ENCODE measurements at regions not wholly inside any gene's neighbourhood (a gene's known extent, or its start where the extent isn't known, plus 50 kb on each side); places are given as distances from the start of the nearest gene placed in this dataset.

- no peak for TF ChIP-seq POLR2A (IDR thresholded peaks at IDR 0.05)
- TF ChIP-seq CTCF (IDR thresholded peaks at IDR 0.05): peak in 1 of 5 experiments; percentile 4
- no peak for TF ChIP-seq POLR2AphosphoS5 (IDR thresholded peaks at IDR 0.05)
- no peak for TF ChIP-seq EP300 (IDR thresholded peaks at IDR 0.05; ENCODE audit: low read depth)
Observed at GRCh38 chr5:163569284-163569683, 63.9 kb downstream of the MAT2B start.

Measured in transverse colon (tissue), 4 donors.